ENCODE measurements at regions not wholly inside any gene's neighbourhood (a gene's known extent, or its start where the extent isn't known, plus 50 kb on each side); places are given as distances from the start of the nearest gene placed in this dataset.

DNA sequence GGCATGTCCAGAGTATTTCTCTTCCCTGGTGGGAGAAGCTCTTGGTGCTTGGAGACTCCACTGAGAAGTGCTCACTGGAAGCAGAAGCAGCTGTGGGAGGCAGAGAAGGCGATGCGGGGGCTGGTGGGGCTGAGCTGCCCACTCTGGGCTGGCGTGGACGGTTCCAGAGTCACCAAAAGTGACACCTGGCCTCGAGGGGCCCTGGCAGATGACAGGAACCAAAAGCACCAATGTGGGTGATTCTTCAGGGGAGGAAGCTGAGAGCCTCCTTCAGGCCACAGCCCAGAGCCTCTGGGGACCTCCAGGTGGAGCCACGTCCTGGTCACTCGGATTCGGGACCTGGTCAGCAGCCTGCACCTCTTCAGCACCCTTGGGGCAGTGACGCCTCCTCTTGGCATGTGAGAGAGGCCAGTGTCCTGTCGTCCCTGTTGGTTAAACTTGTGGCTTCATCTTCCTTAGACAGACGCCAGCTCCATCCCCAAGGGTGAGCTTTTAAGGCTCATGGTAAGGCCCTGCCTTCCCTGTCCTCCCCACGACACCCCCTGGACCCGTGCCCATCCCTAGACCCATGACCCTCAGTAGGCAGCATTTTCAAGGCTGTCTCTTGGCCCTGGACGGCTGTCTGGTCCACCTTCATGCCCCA is 78.7 kb upstream of the IRX4 start:
- TF ChIP-seq, protein P1, sequence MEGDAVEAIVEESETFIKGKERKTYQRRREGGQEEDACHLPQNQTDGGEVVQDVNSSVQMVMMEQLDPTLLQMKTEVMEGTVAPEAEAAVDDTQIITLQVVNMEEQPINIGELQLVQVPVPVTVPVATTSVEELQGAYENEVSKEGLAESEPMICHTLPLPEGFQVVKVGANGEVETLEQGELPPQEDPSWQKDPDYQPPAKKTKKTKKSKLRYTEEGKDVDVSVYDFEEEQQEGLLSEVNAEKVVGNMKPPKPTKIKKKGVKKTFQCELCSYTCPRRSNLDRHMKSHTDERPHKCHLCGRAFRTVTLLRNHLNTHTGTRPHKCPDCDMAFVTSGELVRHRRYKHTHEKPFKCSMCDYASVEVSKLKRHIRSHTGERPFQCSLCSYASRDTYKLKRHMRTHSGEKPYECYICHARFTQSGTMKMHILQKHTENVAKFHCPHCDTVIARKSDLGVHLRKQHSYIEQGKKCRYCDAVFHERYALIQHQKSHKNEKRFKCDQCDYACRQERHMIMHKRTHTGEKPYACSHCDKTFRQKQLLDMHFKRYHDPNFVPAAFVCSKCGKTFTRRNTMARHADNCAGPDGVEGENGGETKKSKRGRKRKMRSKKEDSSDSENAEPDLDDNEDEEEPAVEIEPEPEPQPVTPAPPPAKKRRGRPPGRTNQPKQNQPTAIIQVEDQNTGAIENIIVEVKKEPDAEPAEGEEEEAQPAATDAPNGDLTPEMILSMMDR (IDR thresholded peaks at IDR 0.05), result no peak
- no peak for TF ChIP-seq ZFX (IDR thresholded peaks at IDR 0.05; ENCODE audit: borderline replicate concordance)
